Liver (tissue), 3 donors: ENCODE measurements at regions not wholly inside any gene's neighbourhood (a gene's known extent, or its start where the extent isn't known, plus 50 kb on each side); places are given as distances from the start of the nearest gene placed in this dataset.

Experiments
- HNF4G ChIP-seq: IDR thresholded peaks from 2 replicates; pipeline ENCODE4 v1.6.1; 2016; ENCODE audit warnings: antibody characterized with exemption
- RAD21 ChIP-seq, 2 donors: IDR thresholded peaks; 2 replicates each; pipeline ENCODE4 v1.6.1; 2016; ENCODE audit warnings: antibody characterized with exemption in 2 of 2, mild to moderate bottlenecking in 2 of 2
- RXRA ChIP-seq, 2 donors: IDR thresholded peaks; 2 replicates each; pipeline ENCODE4 v1.6.1; 2017 to 2018; ENCODE audit warnings: antibody characterized with exemption in 2 of 2, mild to moderate bottlenecking in 1 of 2
- TAF1 ChIP-seq: conservative IDR thresholded peaks from 2 replicates; pipeline ENCODE4 v1.6.1; 2016; ENCODE audit warnings: antibody characterized with exemption, mild to moderate bottlenecking
- YY1 ChIP-seq: IDR thresholded peaks from 2 replicates; pipeline ENCODE4 v1.6.1; 2016; ENCODE audit warnings: antibody characterized with exemption, mild to moderate bottlenecking
- TF ChIP-seq, protein P1 (sequence below): fragments of 150-350 bp; IDR thresholded peaks from 2 replicates; pipeline ENCODE4 v1.5.1; 2017; ENCODE audit warnings: improper control_type of control experiment, low read depth, low read length; ENCODE audit not compliant: missing input control
- TF ChIP-seq, protein P2 (sequence below): IDR thresholded peaks from 2 replicates; pipeline ENCODE4 v1.6.1; 2016; ENCODE audit warnings: antibody characterized with exemption
- TF ChIP-seq, protein P3 (sequence below): IDR thresholded peaks from 2 replicates; pipeline ENCODE4 v1.6.1; 2016; ENCODE audit warnings: antibody characterized with exemption
- TF ChIP-seq, protein P4 (sequence below): IDR thresholded peaks from 2 replicates; pipeline ENCODE4 v1.6.1; 2016; ENCODE audit warnings: antibody characterized with exemption
- donor health status: healthy.
- donor health status: healthy.

DNA sequence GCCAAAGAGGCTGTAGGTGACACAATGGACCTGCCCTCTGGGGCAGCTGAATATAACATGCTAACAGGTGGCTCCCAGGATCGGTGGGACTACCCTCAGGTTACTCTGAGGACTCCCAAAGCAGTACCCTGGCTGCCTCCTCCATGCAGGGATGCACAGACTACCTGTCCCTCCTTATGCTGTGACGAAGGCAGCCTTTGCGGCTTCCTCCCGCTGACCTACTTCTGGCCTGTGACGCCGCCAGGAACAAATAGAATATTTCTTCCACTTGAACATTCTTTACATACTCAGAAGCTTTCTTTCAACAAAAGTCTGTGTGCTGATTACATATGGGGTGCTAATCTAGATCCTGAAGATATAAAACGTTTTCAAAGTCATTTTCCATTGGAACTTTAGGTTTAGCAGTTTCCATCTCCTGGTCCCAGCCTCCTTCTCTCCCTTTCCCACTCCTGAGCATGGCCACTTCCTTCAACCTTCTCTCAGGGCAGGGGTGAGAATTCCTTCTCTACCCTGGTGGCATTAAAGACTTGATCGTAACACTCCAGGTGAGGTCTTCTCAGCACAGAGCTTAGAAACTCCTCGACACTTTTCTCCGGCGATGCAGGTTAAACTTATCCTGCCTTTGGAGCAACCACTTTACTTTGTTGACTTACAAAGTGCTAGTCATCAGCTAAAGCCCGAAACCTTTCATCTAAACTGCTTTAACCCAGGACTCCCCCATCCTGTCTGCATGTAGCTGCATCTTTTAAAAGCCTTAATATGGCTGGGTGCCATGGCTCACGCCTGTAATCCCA lies 58.9 kb upstream of the STK17B start:
- TF ChIP-seq, protein P1, sequence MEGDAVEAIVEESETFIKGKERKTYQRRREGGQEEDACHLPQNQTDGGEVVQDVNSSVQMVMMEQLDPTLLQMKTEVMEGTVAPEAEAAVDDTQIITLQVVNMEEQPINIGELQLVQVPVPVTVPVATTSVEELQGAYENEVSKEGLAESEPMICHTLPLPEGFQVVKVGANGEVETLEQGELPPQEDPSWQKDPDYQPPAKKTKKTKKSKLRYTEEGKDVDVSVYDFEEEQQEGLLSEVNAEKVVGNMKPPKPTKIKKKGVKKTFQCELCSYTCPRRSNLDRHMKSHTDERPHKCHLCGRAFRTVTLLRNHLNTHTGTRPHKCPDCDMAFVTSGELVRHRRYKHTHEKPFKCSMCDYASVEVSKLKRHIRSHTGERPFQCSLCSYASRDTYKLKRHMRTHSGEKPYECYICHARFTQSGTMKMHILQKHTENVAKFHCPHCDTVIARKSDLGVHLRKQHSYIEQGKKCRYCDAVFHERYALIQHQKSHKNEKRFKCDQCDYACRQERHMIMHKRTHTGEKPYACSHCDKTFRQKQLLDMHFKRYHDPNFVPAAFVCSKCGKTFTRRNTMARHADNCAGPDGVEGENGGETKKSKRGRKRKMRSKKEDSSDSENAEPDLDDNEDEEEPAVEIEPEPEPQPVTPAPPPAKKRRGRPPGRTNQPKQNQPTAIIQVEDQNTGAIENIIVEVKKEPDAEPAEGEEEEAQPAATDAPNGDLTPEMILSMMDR = no peak
- TF ChIP-seq, protein P2, sequence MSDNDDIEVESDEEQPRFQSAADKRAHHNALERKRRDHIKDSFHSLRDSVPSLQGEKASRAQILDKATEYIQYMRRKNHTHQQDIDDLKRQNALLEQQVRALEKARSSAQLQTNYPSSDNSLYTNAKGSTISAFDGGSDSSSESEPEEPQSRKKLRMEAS = no peak
- no peak for TF ChIP-seq HNF4G
- TF ChIP-seq RAD21 (IDR thresholded peaks at IDR 0.05) = no peak
- TF ChIP-seq, protein P3, sequence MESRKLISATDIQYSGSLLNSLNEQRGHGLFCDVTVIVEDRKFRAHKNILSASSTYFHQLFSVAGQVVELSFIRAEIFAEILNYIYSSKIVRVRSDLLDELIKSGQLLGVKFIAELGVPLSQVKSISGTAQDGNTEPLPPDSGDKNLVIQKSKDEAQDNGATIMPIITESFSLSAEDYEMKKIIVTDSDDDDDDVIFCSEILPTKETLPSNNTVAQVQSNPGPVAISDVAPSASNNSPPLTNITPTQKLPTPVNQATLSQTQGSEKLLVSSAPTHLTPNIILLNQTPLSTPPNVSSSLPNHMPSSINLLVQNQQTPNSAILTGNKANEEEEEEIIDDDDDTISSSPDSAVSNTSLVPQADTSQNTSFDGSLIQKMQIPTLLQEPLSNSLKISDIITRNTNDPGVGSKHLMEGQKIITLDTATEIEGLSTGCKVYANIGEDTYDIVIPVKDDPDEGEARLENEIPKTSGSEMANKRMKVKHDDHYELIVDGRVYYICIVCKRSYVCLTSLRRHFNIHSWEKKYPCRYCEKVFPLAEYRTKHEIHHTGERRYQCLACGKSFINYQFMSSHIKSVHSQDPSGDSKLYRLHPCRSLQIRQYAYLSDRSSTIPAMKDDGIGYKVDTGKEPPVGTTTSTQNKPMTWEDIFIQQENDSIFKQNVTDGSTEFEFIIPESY = no peak
- TF ChIP-seq RXRA (IDR thresholded peaks at IDR 0.05) = no peak
- TF ChIP-seq, protein P4, sequence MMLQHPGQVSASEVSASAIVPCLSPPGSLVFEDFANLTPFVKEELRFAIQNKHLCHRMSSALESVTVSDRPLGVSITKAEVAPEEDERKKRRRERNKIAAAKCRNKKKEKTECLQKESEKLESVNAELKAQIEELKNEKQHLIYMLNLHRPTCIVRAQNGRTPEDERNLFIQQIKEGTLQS = no peak
- no peak for TF ChIP-seq TAF1
- TF ChIP-seq YY1 = no peak
